WTC11 (cell line): ENCODE measurements at regions not wholly inside any gene's neighbourhood (a gene's known extent, or its start where the extent isn't known, plus 50 kb on each side); places are given as distances from the start of the nearest gene placed in this dataset.
"Not testable (repeated sequence)": the region's sequence is repeated elsewhere in the genome, so short reads cannot be mapped to it uniquely, and the experiment has no call there.

Experiments
- ATAC-seq: fragments of 200-7000 bp; cut with Tn5 transposase; 2 replicates; pipeline ENCODE4 v1.10.0; 2021; ENCODE audit warnings: mild to moderate bottlenecking, moderate library complexity
- CTCF ChIA-PET: fragments of 300-600 bp; sonication (Branson Sonifier 250); formaldehyde crosslinking; loops from one replicate; lab custom pipeline; 2021; ENCODE audit warnings: antibody characterized with exemption; lab: Charles Lee
- POLR2A ChIA-PET: fragments of 350-600 bp; sonication (Branson Sonifier 250); formaldehyde crosslinking; loops from one replicate; lab custom pipeline; 2021; ENCODE audit warnings: antibody characterized with exemption; lab: Charles Lee
- DNase-seq: peaks from one replicate; pipeline ENCODE4 v3.0.0; 2021; ENCODE audit warnings: low spot score
- H3K27ac Mint-ChIP-seq: 2 replicates; pipeline ENCODE4 v1.8.0; 2021; ENCODE audit warnings: mixed read lengths
- H3K27me3 Mint-ChIP-seq: 2 replicates; pipeline ENCODE4 v1.8.0; 2021; ENCODE audit warnings: low read depth, mild to moderate bottlenecking, moderate library complexity, mixed read lengths
- H3K36me3 Mint-ChIP-seq: 2 replicates; pipeline ENCODE4 v1.8.0; 2021; ENCODE audit warnings: mixed read lengths
- H3K4me1 Mint-ChIP-seq: 2 replicates; pipeline ENCODE4 v1.8.0; 2022; ENCODE audit warnings: mixed read lengths
- H3K4me3 Mint-ChIP-seq: 2 replicates; pipeline ENCODE4 v1.8.0; 2021; ENCODE audit warnings: mild to moderate bottlenecking, moderate library complexity, mixed read lengths
- H3K9me3 Mint-ChIP-seq: 2 replicates; pipeline ENCODE4 v1.8.0; 2021; ENCODE audit warnings: mixed read lengths
- CREM ChIP-seq: sonication (generic); formaldehyde crosslinking; IDR thresholded peaks from 2 replicates; pipeline ENCODE4 v1.8.1; 2022; ENCODE audit warnings: mild to moderate bottlenecking, missing genetic modification reagents, moderate library complexity
- ESRRA ChIP-seq: sonication (generic); formaldehyde crosslinking; IDR thresholded peaks from 2 replicates; pipeline ENCODE4 v1.8.1; 2022; ENCODE audit warnings: mild to moderate bottlenecking, missing genetic modification reagents, borderline replicate concordance
- FOXP1 ChIP-seq: sonication (generic); formaldehyde crosslinking; IDR thresholded peaks from 2 replicates; pipeline ENCODE4 v1.8.0; 2022; ENCODE audit warnings: missing genetic modification reagents, mild to moderate bottlenecking, moderate library complexity, borderline replicate concordance
- GRHL2 ChIP-seq: fragments of 250-450 bp; sonication (Bioruptor Pico); IDR thresholded peaks from 2 replicates; pipeline ENCODE4 v1.8.0; 2022; ENCODE audit warnings: mild to moderate bottlenecking, moderate library complexity; ENCODE audit not compliant: insufficient replicate concordance, severe bottlenecking
- GTF2I ChIP-seq: fragments of 250-450 bp; sonication (Bioruptor Pico); conservative IDR thresholded peaks from 2 replicates; pipeline ENCODE4 v1.4.0; 2021; ENCODE audit warnings: mild to moderate bottlenecking
- HMGA2 ChIP-seq: fragments of 250-450 bp; sonication (Bioruptor Pico); IDR thresholded peaks from 2 replicates; pipeline ENCODE4 v1.4.0; 2021; ENCODE audit warnings: mild to moderate bottlenecking, moderate library complexity
- MYBL2 ChIP-seq: sonication (generic); formaldehyde crosslinking; IDR thresholded peaks from 2 replicates; pipeline ENCODE4 v1.8.1; 2023; ENCODE audit warnings: mild to moderate bottlenecking, moderate library complexity, missing genetic modification reagents
- NFE2L1 ChIP-seq: sonication (generic); formaldehyde crosslinking; IDR thresholded peaks from 2 replicates; pipeline ENCODE4 v1.8.1; 2023; ENCODE audit warnings: missing genetic modification reagents
- NFYB ChIP-seq: sonication (generic); formaldehyde crosslinking; conservative IDR thresholded peaks from 2 replicates; pipeline ENCODE4 v1.8.0; 2022; ENCODE audit warnings: low read depth, missing genetic modification reagents
- RORB ChIP-seq: fragments of 250-450 bp; sonication (Bioruptor Pico); IDR thresholded peaks from 2 replicates; pipeline ENCODE4 v1.9.0; 2021; ENCODE audit warnings: mild to moderate bottlenecking
- TEAD1 ChIP-seq: sonication (generic); formaldehyde crosslinking; IDR thresholded peaks from 2 replicates; pipeline ENCODE4 v1.8.0; 2022; ENCODE audit warnings: mild to moderate bottlenecking, missing genetic modification reagents
- ZNF263 ChIP-seq: sonication (generic); formaldehyde crosslinking; IDR thresholded peaks from 2 replicates; pipeline ENCODE4 v1.8.1; 2022; ENCODE audit warnings: low read depth, mild to moderate bottlenecking, moderate library complexity, missing genetic modification reagents
- ZNF317 ChIP-seq: sonication (generic); formaldehyde crosslinking; IDR thresholded peaks from 2 replicates; pipeline ENCODE4 v1.8.1; 2023; ENCODE audit warnings: low read depth, mild to moderate bottlenecking, moderate library complexity, missing genetic modification reagents, borderline replicate concordance
- ZNF423 ChIP-seq: fragments of 250-450 bp; sonication (Bioruptor Pico); IDR thresholded peaks from 2 replicates; pipeline ENCODE4 v2.1.2; 2022; ENCODE audit warnings: mild to moderate bottlenecking, moderate library complexity
- TF ChIP-seq, protein P1 (sequence below): sonication (generic); formaldehyde crosslinking; IDR thresholded peaks from 2 replicates; pipeline ENCODE4 v1.8.1; 2022; ENCODE audit warnings: mild to moderate bottlenecking, missing genetic modification reagents, moderate library complexity, borderline replicate concordance
- TF ChIP-seq, protein P2 (sequence below): sonication (generic); formaldehyde crosslinking; IDR thresholded peaks from 2 replicates; pipeline ENCODE4 v1.8.0; 2022; ENCODE audit warnings: mild to moderate bottlenecking, missing genetic modification reagents
- TF ChIP-seq, protein P3 (sequence below): sonication (generic); formaldehyde crosslinking; conservative IDR thresholded peaks from 2 replicates; pipeline ENCODE4 v1.8.1; 2022; ENCODE audit warnings: mild to moderate bottlenecking, missing genetic modification reagents
- TF ChIP-seq, protein P4 (sequence below): sonication (generic); formaldehyde crosslinking; IDR thresholded peaks from 2 replicates; pipeline ENCODE4 v1.8.0; 2023; ENCODE audit warnings: missing genetic modification reagents
- TF ChIP-seq, protein P5 (sequence below): sonication (generic); formaldehyde crosslinking; IDR thresholded peaks from 2 replicates; pipeline ENCODE4 v1.8.0; 2022; ENCODE audit warnings: mild to moderate bottlenecking, missing genetic modification reagents
- TF ChIP-seq, protein P6 (sequence below): sonication (generic); formaldehyde crosslinking; IDR thresholded peaks from 2 replicates; pipeline ENCODE4 v1.8.1; 2022; ENCODE audit warnings: missing genetic modification reagents, borderline replicate concordance

DNA sequence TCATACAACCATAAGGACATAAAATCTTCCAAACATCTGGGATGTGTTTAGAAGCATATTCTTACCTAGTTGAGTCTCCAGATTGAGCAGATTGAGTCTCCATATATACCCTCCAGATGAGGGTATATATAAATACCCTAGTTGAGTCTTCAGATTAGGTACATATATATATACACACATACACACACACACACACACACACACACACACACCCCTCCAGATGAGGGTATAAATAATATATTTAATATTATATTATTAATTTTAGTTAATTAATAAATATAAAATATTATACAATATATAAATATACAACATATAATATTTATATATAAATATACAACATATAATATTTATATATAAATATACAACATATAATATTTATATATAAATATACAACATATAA, 2219.1 kb downstream of the PCDH7 start:
- peaks cover 15% of the 10 kb centered on the region for H3K9me3 Mint-ChIP-seq
- ATAC-seq, CTCF ChIA-PET, POLR2A ChIA-PET, H3K27ac Mint-ChIP-seq, H3K36me3 Mint-ChIP-seq, DNase-seq, H3K4me1 Mint-ChIP-seq, H3K4me3 Mint-ChIP-seq, H3K27me3 Mint-ChIP-seq: not testable (repeated sequence)
- TF ChIP-seq HMGA2 (CRISPR knock-in tag): peak; percentile 92

DNA sequence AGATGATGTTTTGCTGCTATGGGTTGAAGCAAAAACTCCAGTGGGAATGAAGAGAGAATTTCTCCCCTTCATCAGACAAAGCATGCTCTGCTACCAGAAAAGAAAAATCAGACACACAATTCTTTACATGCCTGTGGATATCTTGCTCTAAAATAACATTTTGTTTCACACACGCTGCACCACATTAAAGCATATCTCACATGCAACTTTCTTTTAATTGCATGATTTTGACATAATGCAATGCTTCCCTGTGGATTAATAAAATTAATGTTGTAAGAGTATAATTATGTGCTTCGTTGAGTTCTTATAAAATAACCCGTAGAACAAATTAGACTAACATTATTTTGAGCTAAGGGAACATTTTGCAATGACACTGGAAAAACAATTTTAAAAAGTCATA, 2230.7 kb downstream of the PCDH7 start:
- TF ChIP-seq NFE2L1 (CRISPR knock-in tag) (no peak), CREM (CRISPR knock-in tag) (no peak), GTF2I (no peak), MYBL2 (CRISPR knock-in tag) (no peak), ESRRA (CRISPR knock-in tag) (no peak), ZNF263 (CRISPR knock-in tag) (no peak), ZNF317 (no peak), FOXP1 (CRISPR knock-in tag) (no peak), TEAD1 (no peak), NFYB (no peak), RORB (CRISPR knock-in tag) (no peak), ZNF423 (CRISPR knock-in tag) (no peak), GRHL2 (CRISPR knock-in tag) (no peak)
- TF ChIP-seq, protein P1, sequence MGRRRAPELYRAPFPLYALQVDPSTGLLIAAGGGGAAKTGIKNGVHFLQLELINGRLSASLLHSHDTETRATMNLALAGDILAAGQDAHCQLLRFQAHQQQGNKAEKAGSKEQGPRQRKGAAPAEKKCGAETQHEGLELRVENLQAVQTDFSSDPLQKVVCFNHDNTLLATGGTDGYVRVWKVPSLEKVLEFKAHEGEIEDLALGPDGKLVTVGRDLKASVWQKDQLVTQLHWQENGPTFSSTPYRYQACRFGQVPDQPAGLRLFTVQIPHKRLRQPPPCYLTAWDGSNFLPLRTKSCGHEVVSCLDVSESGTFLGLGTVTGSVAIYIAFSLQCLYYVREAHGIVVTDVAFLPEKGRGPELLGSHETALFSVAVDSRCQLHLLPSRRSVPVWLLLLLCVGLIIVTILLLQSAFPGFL: no peak
- TF ChIP-seq, protein P2, sequence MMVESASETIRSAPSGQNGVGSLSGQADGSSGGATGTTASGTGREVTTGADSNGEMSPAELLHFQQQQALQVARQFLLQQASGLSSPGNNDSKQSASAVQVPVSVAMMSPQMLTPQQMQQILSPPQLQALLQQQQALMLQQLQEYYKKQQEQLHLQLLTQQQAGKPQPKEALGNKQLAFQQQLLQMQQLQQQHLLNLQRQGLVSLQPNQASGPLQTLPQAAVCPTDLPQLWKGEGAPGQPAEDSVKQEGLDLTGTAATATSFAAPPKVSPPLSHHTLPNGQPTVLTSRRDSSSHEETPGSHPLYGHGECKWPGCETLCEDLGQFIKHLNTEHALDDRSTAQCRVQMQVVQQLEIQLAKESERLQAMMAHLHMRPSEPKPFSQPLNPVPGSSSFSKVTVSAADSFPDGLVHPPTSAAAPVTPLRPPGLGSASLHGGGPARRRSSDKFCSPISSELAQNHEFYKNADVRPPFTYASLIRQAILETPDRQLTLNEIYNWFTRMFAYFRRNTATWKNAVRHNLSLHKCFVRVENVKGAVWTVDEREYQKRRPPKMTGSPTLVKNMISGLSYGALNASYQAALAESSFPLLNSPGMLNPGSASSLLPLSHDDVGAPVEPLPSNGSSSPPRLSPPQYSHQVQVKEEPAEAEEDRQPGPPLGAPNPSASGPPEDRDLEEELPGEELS (CRISPR knock-in tag): no peak
- TF ChIP-seq, protein P3, sequence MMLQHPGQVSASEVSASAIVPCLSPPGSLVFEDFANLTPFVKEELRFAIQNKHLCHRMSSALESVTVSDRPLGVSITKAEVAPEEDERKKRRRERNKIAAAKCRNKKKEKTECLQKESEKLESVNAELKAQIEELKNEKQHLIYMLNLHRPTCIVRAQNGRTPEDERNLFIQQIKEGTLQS (CRISPR knock-in tag): no peak
- TF ChIP-seq, protein P4, sequence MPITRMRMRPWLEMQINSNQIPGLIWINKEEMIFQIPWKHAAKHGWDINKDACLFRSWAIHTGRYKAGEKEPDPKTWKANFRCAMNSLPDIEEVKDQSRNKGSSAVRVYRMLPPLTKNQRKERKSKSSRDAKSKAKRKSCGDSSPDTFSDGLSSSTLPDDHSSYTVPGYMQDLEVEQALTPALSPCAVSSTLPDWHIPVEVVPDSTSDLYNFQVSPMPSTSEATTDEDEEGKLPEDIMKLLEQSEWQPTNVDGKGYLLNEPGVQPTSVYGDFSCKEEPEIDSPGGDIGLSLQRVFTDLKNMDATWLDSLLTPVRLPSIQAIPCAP (CRISPR knock-in tag): no peak
- TF ChIP-seq, protein P5, sequence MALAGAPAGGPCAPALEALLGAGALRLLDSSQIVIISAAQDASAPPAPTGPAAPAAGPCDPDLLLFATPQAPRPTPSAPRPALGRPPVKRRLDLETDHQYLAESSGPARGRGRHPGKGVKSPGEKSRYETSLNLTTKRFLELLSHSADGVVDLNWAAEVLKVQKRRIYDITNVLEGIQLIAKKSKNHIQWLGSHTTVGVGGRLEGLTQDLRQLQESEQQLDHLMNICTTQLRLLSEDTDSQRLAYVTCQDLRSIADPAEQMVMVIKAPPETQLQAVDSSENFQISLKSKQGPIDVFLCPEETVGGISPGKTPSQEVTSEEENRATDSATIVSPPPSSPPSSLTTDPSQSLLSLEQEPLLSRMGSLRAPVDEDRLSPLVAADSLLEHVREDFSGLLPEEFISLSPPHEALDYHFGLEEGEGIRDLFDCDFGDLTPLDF (CRISPR knock-in tag): no peak
- TF ChIP-seq, protein P6, sequence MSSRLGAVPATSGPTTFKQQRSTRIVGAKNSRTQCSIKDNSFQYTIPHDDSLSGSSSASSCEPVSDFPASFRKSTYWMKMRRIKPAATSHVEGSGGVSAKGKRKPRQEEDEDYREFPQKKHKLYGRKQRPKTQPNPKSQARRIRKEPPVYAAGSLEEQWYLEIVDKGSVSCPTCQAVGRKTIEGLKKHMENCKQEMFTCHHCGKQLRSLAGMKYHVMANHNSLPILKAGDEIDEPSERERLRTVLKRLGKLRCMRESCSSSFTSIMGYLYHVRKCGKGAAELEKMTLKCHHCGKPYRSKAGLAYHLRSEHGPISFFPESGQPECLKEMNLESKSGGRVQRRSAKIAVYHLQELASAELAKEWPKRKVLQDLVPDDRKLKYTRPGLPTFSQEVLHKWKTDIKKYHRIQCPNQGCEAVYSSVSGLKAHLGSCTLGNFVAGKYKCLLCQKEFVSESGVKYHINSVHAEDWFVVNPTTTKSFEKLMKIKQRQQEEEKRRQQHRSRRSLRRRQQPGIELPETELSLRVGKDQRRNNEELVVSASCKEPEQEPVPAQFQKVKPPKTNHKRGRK (CRISPR knock-in tag): no peak
- no peaks in the 10 kb centered on the region for H3K4me1 Mint-ChIP-seq
- no peaks in the 10 kb centered on the region for H3K36me3 Mint-ChIP-seq
- no peaks in the 10 kb centered on the region; the same call in 1 of the 2 replicates for H3K27me3 Mint-ChIP-seq
- CTCF ChIA-PET: no interaction called here
- peaks cover 21% of the 10 kb centered on the region for H3K9me3 Mint-ChIP-seq
- no peak for DNase-seq
- ATAC-seq: no peak
- POLR2A ChIA-PET: no interaction called here
- no peak overlapping the region for H3K4me3 Mint-ChIP-seq
- H3K27ac Mint-ChIP-seq: no peak overlapping the region
